ENCODE measurements at regions not wholly inside any gene's neighbourhood (a gene's known extent, or its start where the extent isn't known, plus 50 kb on each side); places are given as distances from the start of the nearest gene placed in this dataset.

- TF ChIP-seq ARNTL (CRISPR knock-in tag; IDR thresholded peaks at IDR 0.05; ENCODE audit: borderline replicate concordance, low read depth) (no peak), BACH2 (CRISPR knock-in tag; IDR thresholded peaks at IDR 0.05; ENCODE audit: borderline replicate concordance) (no peak), ZFP30 (CRISPR knock-in tag; IDR thresholded peaks at IDR 0.05) (no peak), POU6F1 (CRISPR knock-in tag; IDR thresholded peaks at IDR 0.05; ENCODE audit: borderline replicate concordance, low read depth) (no peak), CREB5 (CRISPR knock-in tag; IDR thresholded peaks at IDR 0.05; ENCODE audit: low read depth) (no peak), ZNF70 (CRISPR knock-in tag; IDR thresholded peaks at IDR 0.05) (no peak), ESRRG (CRISPR knock-in tag; IDR thresholded peaks at IDR 0.05) (no peak), OSR1 (CRISPR knock-in tag; IDR thresholded peaks at IDR 0.05) (no peak), ZNF565 (CRISPR knock-in tag; conservative IDR thresholded peaks at IDR 0.05; ENCODE audit: low read depth) (no peak), CSDC2 (CRISPR knock-in tag; IDR thresholded peaks at IDR 0.05) (no peak), PATZ1 (CRISPR knock-in tag; IDR thresholded peaks at IDR 0.05; ENCODE audit: borderline replicate concordance) (no peak), ZNF8 (CRISPR knock-in tag; IDR thresholded peaks at IDR 0.05) (no peak), RARB (CRISPR knock-in tag; IDR thresholded peaks at IDR 0.05) (no peak)
Observed at GRCh38 chr3:63151897-63152296, 126.2 kb upstream of the SYNPR start.
